ENCODE measurements at regions not wholly inside any gene's neighbourhood (a gene's known extent, or its start where the extent isn't known, plus 50 kb on each side); places are given as distances from the start of the nearest gene placed in this dataset.

DNA sequence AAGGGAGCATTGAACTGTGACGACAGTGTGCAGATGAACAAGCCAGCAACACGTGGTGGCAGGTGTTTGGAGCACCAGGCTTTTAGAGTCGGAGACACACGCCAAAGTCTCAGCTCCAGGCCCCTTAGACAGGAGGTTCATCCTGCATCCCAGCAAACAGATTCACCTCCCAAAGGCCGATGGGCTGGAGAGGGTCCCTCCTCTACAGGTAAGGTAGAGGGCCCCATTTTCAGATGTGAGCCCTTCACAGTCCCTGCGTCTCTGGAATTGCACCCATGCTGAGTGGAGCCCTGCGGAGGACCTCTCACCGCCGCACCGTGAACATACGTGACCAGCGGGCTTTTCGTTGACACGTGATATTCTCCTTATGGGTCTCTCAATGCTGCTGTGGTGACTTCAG is 109.0 kb upstream of the B3GAT1 start (continued):
- TF ChIP-seq, protein P1, sequence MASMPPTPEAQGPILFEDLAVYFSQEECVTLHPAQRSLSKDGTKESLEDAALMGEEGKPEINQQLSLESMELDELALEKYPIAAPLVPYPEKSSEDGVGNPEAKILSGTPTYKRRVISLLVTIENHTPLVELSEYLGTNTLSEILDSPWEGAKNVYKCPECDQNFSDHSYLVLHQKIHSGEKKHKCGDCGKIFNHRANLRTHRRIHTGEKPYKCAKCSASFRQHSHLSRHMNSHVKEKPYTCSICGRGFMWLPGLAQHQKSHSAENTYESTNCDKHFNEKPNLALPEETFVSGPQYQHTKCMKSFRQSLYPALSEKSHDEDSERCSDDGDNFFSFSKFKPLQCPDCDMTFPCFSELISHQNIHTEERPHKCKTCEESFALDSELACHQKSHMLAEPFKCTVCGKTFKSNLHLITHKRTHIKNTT (CRISPR knock-in tag; IDR thresholded peaks at IDR 0.05): no peak

DNA sequence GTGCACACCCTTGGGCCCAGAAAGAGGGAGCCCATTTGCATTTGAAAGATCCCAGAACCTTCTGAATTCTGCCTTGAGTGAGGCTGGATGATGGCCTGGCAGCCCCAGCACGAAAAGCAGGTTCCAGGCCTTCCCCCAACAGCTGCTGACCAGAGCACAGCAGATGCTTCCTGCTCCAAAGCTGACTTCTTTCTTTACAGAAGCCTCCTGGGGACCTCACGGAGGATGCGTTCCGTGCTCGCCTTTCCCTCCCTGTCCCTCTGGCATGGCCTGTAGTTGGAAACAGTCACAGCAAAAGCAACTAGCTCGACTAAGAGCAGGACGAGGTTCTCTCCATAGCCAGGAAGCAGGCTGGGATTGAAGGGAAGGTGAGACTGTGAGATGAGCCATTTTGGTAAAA is 107.7 kb upstream of the B3GAT1 start:
- ChIA-PET POLR2A (no interaction called here), CTCF (ENCODE audit: low intra/inter-chr PET ratio, low total read pairs) (no interaction called here)
- Histone ChIP-seq H3K79me2 (ENCODE audit: insufficient read depth, low read length) (no peaks in the 10 kb centered on the region), H3K4me3 (replicated peaks in 1 of 3; ENCODE audit: insufficient read depth in 1 of 3, low read depth in 2 of 3, low read length in 3 of 3) (no peak overlapping the region), H2AFZ (ENCODE audit: low read length) (no peak overlapping the region), H3K36me3 (replicated peaks in 1 of 2; ENCODE audit: control insufficient read depth in 1 of 2, insufficient read depth in 2 of 2, low read length in 2 of 2) (no peaks in the 10 kb centered on the region), H3K4me1 (ENCODE audit: insufficient read depth, low read length) (no peaks in the 10 kb centered on the region), H4K20me1 (ENCODE audit: insufficient read depth, low read length) (no peaks in the 10 kb centered on the region), H3K9me3 (ENCODE audit: low read length) (no peaks in the 10 kb centered on the region), H3K4me2 (ENCODE audit: low read depth, low read length) (no peak overlapping the region), H3K27me3 (ENCODE audit: control insufficient read depth in 1 of 2, insufficient read depth in 2 of 2, low read length in 2 of 2) (peaks cover 7 to 28% of the 10 kb centered on the region in 2 experiments; a peak in 4 of 5 replicates), H3K27ac (ENCODE audit: extremely low read length, insufficient read depth, low read length) (no peak overlapping the region), H3K9ac (ENCODE audit: insufficient read depth, low read depth, low read length) (no peak overlapping the region)
- FAIRE-seq (no peak), ATAC-seq (no peak), DNase-seq (ENCODE audit: low spot score) (no peak)
- intact Hi-C loops (cut with micrococcal nuclease; ENCODE audit: unreplicated experiment): no loop called here
- WGBS (ENCODE audit: low lambda C conversion rate): 42% methylated on average over 7 of the region's 7 CpGs
- in situ Hi-C loops (cut with HindIII; ENCODE audit: extremely low pct_ligation_motif_present, low pct_unique_long_range_greater_than_20kb): no loop called here
- TF ChIP-seq CAMTA2 (CRISPR knock-in tag; IDR thresholded peaks at IDR 0.05; ENCODE audit: borderline replicate concordance) (no peak), CREM (IDR thresholded peaks at IDR 0.05) (no peak), CREM (CRISPR knock-in tag; IDR thresholded peaks at IDR 0.05) (no peak)
- TF ChIP-seq, protein P2, sequence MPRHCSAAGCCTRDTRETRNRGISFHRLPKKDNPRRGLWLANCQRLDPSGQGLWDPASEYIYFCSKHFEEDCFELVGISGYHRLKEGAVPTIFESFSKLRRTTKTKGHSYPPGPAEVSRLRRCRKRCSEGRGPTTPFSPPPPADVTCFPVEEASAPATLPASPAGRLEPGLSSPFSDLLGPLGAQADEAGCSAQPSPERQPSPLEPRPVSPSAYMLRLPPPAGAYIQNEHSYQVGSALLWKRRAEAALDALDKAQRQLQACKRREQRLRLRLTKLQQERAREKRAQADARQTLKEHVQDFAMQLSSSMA (CRISPR knock-in tag; IDR thresholded peaks at IDR 0.05): no peak
- BruUV-seq (replicated peaks): no TSS peak

DNA sequence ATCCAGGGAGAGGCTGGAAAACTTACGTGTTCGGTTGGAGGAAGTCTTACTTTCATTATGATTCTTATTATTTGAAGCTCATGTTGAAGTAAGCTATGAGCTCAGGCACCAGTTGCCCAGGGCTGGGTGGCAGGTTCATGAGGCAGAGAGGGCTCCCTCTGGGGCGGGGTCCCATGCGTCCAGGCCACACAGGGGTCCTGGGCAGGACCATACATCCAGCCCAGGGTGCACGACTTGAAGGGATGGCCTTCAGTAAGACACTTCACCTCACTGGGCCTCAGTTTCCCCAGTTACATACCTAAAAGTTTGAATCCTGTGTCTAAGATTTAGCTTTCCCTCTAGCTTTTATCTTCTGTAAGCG is 107.3 kb upstream of the B3GAT1 start:
- H4K20me1 ChIP-seq (ENCODE audit: insufficient read depth, low read length): no peaks in the 10 kb centered on the region
- H3K27ac ChIP-seq (ENCODE audit: extremely low read length, insufficient read depth, low read length): no peak overlapping the region
- no peak for DNase-seq (ENCODE audit: low spot score)
- H3K9ac ChIP-seq (ENCODE audit: insufficient read depth, low read depth, low read length): no peak overlapping the region
- intact Hi-C loops (cut with micrococcal nuclease; ENCODE audit: unreplicated experiment) (no loop called here), in situ Hi-C loops (cut with HindIII; ENCODE audit: extremely low pct_ligation_motif_present, low pct_unique_long_range_greater_than_20kb) (no loop called here)
- H2AFZ ChIP-seq (ENCODE audit: low read length): no peak overlapping the region
- TF ChIP-seq MBD4 (IDR thresholded peaks at IDR 0.05; ENCODE audit: borderline replicate concordance, low read length): no peak
- TF ChIP-seq DR1 (CRISPR knock-in tag; IDR thresholded peaks at IDR 0.05): no peak
- POLR2A ChIA-PET: no interaction called here
- H3K4me1 ChIP-seq (ENCODE audit: insufficient read depth, low read length): no peaks in the 10 kb centered on the region
- H3K79me2 ChIP-seq (ENCODE audit: insufficient read depth, low read length): no peaks in the 10 kb centered on the region
- no peak for FAIRE-seq
- no TSS peak for BruUV-seq (replicated peaks)
- ATAC-seq: no peak
- H3K36me3 ChIP-seq (replicated peaks in 1 of 2; ENCODE audit: control insufficient read depth in 1 of 2, insufficient read depth in 2 of 2, low read length in 2 of 2): no peaks in the 10 kb centered on the region
- H3K9me3 ChIP-seq (ENCODE audit: low read length): no peaks in the 10 kb centered on the region
- 17% methylated on average over 3 of the region's 6 CpGs for whole genome bisulfite sequencing (ENCODE audit: low lambda C conversion rate)
- CTCF ChIA-PET (ENCODE audit: low intra/inter-chr PET ratio, low total read pairs): no interaction called here
- H3K4me3 ChIP-seq (replicated peaks in 1 of 3; ENCODE audit: insufficient read depth in 1 of 3, low read depth in 2 of 3, low read length in 3 of 3): no peak overlapping the region
- H3K4me2 ChIP-seq (ENCODE audit: low read depth, low read length): no peak overlapping the region
- peaks cover 7 to 28% of the 10 kb centered on the region in 2 experiments; a peak in 4 of 5 replicates for H3K27me3 ChIP-seq (ENCODE audit: control insufficient read depth in 1 of 2, insufficient read depth in 2 of 2, low read length in 2 of 2)
